ENCODE measurements at regions not wholly inside any gene's neighbourhood (a gene's known extent, or its start where the extent isn't known, plus 50 kb on each side); places are given as distances from the start of the nearest gene placed in this dataset.
"Not testable (repeated sequence)": the region's sequence is repeated elsewhere in the genome, so short reads cannot be mapped to it uniquely, and the experiment has no call there.

DNA sequence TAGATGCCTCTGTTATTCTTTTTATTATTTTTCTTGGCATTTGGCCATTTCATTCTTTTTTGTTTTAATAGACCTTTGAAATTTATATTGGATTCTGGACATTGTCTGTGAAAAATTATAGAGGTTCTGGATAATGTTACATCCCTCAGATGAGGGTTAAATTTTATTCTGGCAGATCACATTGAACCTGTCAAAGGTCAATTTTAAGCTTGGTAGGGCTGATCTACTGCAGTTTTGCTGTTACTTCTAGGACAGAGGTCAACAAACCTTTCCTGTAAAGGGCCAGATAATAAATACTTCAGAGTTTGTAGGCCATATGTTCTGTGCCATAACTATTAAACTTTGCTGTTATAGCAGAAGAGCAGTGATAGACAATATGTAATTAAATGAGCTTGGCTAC, 318.9 kb upstream of the DPPA4 start:
- DNase-seq (ENCODE audit: low read depth), result no peak

DNA sequence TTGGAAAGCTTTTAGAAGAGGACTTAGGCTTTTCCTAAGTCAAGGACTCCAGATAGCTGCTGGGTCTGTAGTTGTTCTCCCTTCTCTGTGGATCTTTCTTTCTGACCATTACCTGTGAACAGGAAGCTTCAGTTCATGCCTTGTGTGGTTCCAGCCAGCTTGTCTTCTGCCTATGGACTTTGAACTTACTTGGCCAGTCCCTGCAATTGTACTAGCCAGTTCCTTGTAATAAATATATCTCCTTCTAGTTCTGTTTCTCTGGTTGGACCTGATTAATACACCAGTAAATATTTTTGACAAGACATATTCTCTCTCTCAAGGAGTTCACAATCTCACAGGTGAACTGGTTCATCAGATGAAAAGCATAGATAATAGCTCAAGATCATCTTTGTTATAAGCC, 341.3 kb upstream of the DPPA4 start:
- no peak for DNase-seq (ENCODE audit: low read depth)

DNA sequence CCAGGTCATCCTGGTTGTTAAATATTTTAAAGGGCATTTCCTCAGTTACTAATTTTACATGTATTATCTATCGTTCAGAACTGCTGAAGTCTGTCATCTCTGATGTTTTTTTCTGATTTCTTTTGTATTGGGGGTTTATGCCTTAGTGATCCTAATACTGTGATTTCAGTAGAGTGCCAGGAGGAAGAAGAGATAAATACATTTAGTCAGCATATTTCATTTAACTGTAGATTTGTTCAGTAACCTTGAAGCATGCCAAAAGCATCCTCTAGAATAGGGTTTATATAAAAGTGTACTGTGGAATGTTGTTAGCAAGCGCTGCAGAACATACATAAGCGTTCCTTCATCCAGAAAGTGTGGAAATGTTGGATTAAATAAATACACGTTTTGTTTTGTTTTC, 342.3 kb upstream of the DPPA4 start:
- no peak for DNase-seq (ENCODE audit: low read depth)

DNA sequence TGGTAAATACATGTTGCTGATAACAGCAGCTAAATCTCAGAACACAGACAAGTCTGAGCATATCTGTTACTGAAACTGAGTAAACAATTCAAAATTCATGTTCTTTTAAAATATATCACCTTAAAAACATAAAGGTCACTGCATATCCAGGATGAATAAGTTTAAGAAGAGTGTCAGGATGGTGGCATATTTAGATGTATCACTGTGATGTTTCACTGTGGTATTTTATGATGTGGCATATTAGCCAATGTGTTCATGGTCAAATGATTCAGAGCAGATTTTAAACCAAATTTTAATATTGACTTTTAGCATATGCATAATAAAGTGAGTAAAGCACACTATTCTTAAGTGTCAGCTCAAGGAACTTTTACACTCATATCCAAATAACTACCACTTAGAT, 346.4 kb upstream of the DPPA4 start:
- no peak for DNase-seq (ENCODE audit: low read depth)

DNA sequence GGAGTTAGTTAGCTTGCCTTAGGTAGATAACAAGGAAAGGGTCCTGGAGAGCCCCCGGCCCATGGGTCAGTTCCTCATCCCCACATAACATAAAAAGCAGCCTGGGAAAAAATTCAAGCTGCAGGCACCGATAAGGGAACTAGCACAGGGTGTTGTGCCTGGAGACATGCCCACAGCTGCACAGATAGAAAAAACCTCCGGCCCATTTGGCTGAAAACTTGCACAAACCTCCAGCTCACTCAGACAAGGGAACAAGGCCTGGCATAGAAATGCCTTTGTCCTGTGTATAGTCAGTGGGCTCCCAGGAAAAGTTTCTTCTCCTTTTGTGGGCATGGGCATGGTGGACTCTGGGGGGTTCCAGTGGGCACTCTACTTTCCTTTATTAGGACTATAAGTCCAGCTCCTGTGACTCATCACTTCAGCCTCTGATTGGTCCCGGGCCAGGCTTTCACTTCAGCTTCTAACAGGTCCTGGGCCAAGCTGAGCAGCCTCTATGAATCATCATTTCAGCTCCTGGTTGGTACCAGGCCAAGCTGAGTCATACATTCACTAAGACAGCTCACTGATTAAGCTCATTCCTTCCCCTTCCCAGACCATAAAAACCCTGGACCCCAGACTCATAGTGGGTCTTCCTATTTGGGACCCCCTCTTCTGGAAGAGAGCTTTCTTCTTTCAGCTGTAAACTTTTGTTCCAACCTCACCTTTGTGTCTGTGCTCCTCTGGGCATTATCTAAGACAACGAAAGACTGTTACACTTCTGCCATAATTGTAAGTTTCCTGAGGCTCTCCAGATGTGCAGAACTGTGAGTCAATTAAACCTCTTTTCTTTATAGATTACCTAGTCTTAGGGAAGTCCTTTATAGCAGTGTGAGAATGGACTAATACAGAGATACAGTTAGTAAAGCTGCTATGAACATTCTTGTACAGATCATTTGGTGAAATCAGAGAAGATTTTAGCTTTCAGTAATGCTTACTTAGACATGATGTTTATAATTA, 348.0 kb upstream of the DPPA4 start:
- no peak for DNase-seq (ENCODE audit: low read depth)

DNA sequence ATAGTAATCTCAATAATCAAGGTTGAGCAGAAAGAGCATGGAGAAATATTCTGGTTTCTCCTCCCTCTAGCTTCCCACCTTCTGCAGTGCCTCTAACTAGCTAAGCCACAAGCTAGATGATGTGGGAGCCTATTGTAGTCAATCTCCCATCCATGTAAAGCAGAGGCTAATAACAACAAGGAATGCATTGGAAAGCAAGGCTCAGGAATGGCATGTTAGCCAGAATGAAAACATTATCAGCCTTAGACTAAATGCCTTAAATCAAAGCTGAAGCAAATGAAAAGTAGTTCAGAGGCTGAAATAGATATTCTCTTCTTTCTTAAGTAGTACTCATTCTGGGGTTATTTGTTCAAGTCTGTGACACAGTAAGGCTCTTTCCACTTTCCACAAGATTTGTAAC, 350.3 kb upstream of the DPPA4 start:
- no peak for DNase-seq (ENCODE audit: low read depth)

DNA sequence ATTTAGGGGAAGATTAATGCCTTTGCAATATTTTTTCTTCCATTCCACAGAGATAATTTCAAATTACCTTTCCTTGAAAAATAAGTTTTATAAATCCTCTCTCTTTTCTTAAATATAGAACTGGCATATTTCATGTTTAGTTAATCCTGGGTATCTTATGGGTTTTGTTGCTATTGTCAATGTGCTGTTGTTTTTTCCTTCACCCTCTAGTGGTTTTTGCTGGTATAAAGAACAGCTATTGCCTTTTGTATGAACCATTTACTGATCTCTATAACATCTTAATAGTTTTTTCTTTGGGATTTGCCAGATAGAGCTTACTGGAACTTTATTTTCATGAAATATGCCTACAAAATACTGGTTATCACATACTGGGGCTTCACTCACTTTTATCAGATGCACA, 359.6 kb upstream of the DPPA4 start:
- no peak for DNase-seq (ENCODE audit: low read depth)

DNA sequence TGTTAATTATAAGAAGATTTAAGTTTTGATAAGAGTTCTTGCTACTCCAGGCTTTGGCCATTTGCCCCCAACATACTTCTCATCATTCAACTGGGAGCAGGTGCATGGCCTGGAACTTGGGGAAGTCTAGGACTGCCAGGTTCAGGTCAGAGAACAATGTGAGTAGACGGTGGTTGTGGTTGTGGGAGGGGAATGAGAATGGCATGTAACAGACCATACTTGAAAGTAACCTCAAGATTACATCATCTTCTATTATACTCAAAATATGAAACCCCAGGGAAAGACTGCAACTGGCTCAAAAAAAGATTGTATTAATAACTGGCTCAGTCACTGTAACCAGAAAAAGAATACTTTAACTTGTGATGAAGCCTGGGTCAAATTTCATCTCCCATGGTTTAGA, 364.9 kb upstream of the DPPA4 start:
- DNase-seq (ENCODE audit: low read depth), result no peak

DNA sequence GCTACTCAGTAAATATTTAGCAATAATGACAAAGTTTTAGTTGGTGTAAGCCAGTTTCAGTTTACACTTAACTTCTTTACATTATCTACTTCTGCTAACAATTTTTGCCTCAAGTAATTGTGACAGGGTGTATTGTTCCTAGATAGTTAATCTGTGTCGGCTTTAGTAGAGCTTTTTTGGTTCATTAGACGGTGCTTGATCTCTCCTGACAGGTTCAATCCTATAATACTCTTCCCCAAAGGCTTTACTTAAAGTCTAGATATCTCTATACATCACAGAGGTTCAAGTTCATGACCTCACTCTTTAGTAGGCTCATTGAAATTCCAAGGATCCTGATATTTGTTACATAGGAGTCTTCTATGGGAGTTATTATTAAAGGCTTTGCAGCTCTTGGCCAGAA, 365.6 kb upstream of the DPPA4 start:
- DNase-seq (ENCODE audit: low read depth), result no peak

DNA sequence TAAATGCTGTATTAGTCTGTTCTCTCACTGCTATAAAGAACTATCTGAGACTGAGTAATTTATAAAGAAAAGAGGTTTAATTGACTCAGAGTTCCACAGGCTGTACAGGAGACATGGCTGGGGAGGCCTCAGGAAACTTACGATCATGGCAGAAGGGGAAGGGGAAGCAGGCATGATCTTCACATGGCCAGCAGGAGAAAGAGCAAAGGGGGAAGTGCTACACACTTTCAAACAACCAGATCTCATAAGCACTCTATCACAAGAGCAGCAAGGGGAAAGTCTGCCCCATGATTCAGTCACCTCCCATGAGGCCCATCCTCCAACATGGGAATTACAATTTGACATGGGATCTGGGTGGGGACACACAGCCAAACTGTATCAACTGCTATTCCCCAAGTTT, 367.8 kb upstream of the DPPA4 start:
- not testable (repeated sequence) for DNase-seq (ENCODE audit: low read depth)

DNA sequence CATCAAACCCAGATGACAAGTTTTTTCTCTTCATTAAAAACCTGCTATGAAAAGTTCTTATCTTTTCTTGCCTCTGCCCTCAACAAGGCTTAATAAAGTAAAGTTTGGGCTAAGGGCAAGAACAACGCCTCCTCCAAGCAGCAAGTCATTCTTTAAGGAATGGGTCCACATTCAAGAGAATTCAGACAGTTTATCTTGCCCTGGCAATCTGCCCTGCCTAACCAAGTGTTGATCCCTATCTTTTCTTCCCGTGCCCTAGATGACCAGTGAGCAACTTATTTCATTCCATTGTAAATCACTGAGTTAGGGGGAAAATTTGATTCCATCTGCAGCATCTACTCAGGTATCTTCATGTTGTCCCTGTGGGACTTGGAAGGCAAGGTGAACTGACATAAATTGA, 370.3 kb upstream of the DPPA4 start:
- DNase-seq (ENCODE audit: low read depth), result no peak

DNA sequence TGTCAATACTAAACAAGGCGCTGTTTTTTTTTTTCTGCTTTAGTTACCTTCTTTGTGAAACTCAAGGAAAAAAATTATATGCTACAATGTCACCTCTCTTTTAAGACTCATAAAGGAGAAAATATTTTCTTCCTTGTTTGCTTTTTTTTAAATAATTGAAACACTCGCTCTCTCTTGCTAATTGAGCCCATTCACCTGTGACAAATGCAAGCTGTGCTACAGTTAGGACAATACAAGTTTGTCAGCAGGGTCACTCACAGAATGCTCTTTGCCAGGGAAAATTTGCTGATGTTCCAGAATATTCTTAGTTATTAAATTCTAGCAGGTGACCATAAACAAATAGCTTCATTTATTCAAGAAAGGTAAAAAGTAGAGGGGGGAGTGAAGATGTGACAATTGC, 375.9 kb upstream of the DPPA4 start:
- no peak for DNase-seq (ENCODE audit: low read depth)

DNA sequence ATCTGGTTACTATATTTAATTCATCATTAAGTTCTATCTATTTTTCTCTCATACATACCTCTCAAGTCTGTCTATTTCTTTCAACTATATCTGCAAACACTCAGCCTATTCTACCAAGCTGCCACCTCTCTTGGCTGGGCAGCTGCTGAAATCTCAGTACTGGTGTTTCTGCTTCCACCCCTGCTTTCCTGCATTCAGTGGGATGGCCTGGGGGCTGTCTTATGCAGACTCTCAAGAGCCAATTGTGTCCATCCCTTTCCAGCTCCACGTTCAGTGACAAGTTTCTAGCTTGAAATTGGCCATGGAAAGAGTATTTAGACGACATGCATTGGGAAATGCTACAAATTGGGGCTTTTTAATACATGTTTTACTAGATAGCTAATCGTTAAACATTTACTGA, 378.4 kb upstream of the DPPA4 start:
- DNase-seq (ENCODE audit: low read depth), result no peak

DNA sequence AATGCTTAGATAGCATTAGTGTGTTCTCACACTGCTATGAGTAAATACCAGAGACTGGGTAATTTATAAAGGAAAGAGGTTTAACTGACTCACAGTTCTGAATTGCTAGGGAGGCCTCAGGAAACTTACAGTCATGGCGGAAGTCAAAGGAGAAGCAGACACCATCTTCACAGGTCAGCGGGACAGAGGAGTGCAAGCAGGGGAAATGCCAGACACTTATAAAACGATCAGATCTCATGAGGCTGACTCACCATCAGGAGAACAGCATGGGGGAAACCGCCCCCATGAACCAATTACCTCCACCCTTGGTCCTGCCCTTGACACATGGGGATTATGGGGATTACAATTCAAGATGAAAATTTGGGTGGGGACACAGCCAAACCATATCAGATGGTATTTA, 381.5 kb upstream of the DPPA4 start:
- no peak for DNase-seq (ENCODE audit: low read depth)

DNA sequence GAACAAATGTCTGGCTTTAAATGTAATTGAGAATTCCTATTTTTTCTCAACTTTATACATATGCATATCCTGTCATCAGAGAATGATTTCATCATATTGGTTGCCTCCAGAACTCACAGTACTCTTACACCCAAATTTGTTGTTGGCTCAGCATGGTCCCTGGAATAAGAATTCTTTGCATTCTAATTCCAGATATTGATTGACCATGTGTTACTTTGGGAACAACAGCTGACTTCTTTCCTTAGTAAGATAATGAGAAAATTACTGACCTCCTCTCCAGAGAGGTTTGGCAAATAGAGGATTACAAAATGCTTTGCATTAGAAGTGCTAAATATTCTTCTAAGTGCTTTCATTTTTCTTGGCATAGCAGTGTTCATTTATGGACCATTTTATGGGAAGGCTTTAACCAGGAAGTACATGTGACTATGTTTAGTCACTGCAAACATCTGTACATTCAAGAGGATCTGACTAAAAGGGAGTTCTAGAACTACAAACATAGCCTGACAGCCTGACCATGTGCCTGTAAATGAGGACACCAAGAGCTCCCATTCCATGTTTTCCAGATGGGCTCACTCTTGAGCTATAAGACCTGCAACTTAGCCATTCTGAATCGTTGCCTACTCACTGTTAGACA, 391.6 kb upstream of the DPPA4 start:
- DNase-seq (ENCODE audit: low read depth), result no peak

DNA sequence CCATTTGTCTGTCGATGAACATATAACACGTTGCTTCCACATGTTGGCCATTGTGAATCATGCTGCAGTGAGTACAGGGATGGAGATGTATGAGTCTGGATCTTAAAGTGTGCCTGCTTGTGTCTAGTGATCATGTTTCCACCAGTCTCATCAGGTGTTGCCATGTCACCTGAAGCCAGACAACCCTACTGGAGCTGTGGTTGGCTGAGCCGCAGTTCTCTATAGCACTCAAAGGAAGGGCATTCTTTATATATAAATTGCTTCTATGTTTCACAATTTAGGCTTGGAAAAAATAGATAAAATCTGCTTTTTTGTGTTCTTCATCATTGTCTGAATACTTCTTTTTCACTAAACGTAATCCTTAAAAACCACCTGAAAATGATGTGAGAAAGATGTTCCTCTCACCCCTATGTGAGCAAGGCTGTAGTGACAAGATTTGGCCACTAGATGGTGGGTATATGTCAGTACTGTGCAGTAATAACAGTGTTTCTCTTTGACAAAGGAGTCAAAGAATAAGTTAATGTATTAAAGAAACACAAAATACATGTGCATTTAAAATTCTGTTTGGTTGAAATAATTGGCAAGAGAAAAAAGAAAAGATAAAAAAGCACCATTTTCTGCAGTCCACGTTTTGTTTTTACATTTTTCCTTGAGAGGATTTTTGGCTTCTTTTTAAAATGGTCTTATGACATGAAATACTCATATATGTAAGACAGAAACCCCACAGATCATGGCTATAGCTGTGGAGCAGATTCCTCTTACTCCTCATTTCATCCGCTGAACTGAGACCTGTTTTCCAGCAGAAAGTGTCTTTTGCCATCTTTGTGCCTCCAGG, 394.5 kb upstream of the DPPA4 start:
- DNase-seq (ENCODE audit: low read depth), result peak; percentile 42

DNA sequence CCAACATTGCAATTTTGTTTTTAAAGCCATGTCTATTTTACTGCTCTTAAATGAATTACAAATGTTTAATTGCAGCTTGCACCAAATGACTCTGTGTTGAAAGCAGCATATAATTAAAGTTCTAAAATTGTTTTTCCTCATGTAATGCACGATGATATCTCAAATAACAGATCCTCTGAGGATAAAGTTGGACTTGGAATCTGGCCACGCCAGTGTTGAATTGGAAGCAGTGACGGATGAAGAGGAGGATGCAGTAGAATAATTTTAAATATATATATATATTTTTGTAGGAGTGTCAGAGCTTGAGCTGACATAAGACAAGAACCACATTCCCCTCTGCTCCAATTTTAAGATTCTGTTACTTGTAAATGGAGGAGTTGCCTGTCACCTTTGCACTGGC, 406.6 kb upstream of the DPPA4 start:
- no peak for DNase-seq (ENCODE audit: low read depth)

DNA sequence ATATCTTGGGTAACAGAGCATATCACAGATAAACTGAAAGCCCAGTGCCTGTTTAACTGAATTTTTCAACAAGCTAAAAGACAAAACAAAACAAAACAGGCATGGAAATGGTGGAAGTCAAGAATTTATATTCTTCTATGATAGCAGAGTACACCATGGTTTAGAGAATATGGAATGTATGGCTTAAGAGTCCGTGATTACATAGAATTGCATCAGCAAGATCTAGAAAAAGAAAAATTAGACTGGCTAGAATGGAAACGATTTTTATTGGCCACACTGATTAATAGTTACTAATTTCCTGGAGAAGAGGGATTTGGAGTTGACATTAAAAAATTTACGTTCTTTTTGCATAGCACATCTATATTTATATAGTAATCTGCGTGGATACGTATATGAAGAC, 435.2 kb upstream of the DPPA4 start:
- no peak for DNase-seq (ENCODE audit: low read depth)

DNA sequence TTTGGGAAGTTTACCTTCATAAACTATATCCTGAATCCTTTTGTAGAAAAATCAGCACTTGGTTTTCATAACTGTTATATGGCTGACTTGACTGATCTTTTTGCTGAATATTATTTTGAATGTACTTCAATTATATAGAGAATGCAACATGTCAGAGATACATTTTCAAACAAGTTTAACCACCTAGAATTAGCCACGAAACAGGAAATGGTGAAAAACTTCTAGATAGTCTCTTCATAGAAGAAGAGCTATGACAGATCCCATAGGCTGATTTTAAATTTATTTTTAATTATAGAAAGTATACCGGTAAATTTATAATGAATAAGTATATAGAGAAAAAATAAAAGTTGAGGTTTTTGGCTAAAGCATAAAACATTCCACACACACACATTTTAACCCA, 436.8 kb upstream of the DPPA4 start:
- no peak for DNase-seq (ENCODE audit: low read depth)

DNA sequence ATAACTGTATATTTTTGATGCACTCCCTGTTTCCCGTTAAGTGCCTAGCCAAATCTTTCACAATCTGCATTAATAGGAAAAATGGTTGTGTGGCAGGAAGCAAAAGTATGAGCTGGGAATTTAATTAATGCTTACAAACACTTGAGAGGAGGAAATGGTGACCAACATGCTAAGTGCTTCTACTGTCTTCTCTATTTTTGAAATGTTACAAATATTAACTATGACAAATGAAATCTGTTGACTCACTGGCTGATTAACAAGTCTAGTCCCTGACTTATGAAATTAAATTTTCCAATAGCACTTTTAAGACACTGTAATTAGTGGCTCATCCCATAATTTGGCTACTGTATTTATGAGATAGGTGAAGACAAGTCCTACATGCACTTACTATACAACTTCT, 446.9 kb upstream of the DPPA4 start:
- DNase-seq (ENCODE audit: low read depth), result no peak

DNA sequence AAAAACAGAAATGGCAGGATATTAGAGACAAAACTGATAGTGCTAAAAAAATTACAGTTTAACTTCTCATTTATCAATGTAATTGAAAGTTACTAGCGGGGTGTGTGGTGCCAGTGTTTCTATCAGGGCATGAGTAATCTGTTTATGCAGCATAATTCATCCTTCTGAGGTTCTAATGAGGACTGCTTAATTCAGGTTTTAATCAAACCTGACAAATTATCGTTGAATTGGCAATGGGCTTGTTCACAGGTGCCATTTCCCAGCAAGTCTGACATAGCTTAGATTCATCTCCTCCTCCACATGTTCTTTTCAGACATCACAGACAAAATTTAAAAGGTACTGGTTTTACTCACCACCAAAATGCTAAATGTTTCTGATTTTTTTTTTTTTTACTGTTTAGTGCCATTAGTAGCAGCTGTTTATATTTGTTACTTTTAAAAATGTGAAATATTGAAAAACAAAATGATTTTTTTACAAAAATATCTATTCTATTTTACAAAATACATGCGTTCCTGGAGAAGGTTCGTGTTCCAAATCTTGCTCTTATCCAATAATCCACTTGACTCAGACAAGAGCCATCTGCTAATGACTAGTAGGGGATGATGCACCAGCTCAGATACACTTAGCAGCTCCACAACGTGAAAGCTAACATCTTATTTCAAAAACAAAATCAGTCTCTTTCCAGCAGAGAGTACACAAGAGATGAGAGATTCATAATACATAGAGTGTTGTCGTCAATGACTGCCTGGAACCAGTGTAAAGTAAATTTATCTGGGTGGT, 447.7 kb upstream of the DPPA4 start:
- DNase-seq (ENCODE audit: low read depth), result no peak

DNA sequence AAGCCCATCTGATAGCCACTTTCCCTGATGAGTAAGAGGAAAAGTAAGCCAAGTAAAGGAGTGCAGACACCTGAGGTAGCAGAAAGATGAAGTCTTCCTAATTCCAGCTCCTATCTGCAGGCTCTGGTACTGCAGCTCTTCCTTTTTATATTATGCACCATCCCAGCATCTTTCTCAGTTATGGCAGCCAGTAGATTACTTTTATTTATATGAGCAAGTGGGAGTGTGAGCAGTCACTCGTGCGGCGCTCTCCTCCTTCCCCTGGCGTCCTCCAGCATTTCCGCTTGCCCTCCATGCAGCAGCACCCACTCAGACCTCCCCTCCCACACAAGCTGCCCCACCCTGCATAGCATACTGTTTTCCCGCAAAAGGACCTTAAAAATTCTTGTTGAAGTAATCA, 465.9 kb upstream of the DPPA4 start:
- no peak for DNase-seq (ENCODE audit: low read depth)
